ENCODE measurements at regions not wholly inside any gene's neighbourhood (a gene's known extent, or its start where the extent isn't known, plus 50 kb on each side); places are given as distances from the start of the nearest gene placed in this dataset.

- DNase-seq (ENCODE audit: low read depth) = no peak
- no peak for TF ChIP-seq CTCF (conservative IDR thresholded peaks at IDR 0.05; ENCODE audit: control insufficient read depth, insufficient read depth, low read depth, low read length)
These were observed 117.9 kb upstream of the ID2 start for GRCh38 chr2:8563814-8564474.

GRCh38 chr2:8564475-8564874 is 117.4 kb upstream of the ID2 start:
- TF ChIP-seq CTCF (conservative IDR thresholded peaks at IDR 0.05; ENCODE audit: control insufficient read depth, insufficient read depth, low read depth, low read length) = no peak
- no peak for DNase-seq (ENCODE audit: low read depth)
- H3K4me3 ChIP-seq (ENCODE audit: control insufficient read depth, low read depth, low read length) = no peak overlapping the region

More at GRCh38 chr2:8563814-8564474, 117.9 kb upstream of the ID2 start:
- no peak overlapping the region for H3K4me3 ChIP-seq (ENCODE audit: control insufficient read depth, low read depth, low read length)

- H3K4me3 ChIP-seq (ENCODE audit: control insufficient read depth, low read depth, low read length) = no peak overlapping the region
- no peak for TF ChIP-seq CTCF (conservative IDR thresholded peaks at IDR 0.05; ENCODE audit: control insufficient read depth, insufficient read depth, low read depth, low read length)
- no peak for DNase-seq (ENCODE audit: low read depth)
These were observed 116.3 kb upstream of the ID2 start for GRCh38 chr2:8565399-8566154.

- no peak overlapping the region for H3K4me3 ChIP-seq (ENCODE audit: control insufficient read depth, low read depth, low read length)
- no peak for DNase-seq (ENCODE audit: low read depth)
- no peak for TF ChIP-seq CTCF (conservative IDR thresholded peaks at IDR 0.05; ENCODE audit: control insufficient read depth, insufficient read depth, low read depth, low read length)
These were observed 115.6 kb upstream of the ID2 start for GRCh38 chr2:8566155-8566670.

- no peak overlapping the region for H3K4me3 ChIP-seq (ENCODE audit: control insufficient read depth, low read depth, low read length)
- no peak for DNase-seq (ENCODE audit: low read depth)
- no peak for TF ChIP-seq CTCF (conservative IDR thresholded peaks at IDR 0.05; ENCODE audit: control insufficient read depth, insufficient read depth, low read depth, low read length)
These were observed 114.9 kb upstream of the ID2 start for GRCh38 chr2:8566774-8567468.

GRCh38 chr2:8567469-8568260 is 114.2 kb upstream of the ID2 start:
- no peak overlapping the region for H3K4me3 ChIP-seq (ENCODE audit: control insufficient read depth, low read depth, low read length)
- no peak for TF ChIP-seq CTCF (conservative IDR thresholded peaks at IDR 0.05; ENCODE audit: control insufficient read depth, insufficient read depth, low read depth, low read length)
- DNase-seq (ENCODE audit: low read depth) = no peak

Data from fibroblast of mammary gland (primary cell).